Gastroesophageal sphincter (tissue), 3 donors: ENCODE measurements at regions not wholly inside any gene's neighbourhood (a gene's known extent, or its start where the extent isn't known, plus 50 kb on each side); places are given as distances from the start of the nearest gene placed in this dataset.

Experiments used
- EP300 ChIP-seq: sonication (generic); formaldehyde crosslinking; IDR thresholded peaks from one replicate; pipeline ENCODE4 v1.6.1; 2017; ENCODE audit warnings: antibody characterized with exemption, mild to moderate bottlenecking
- POLR2A ChIP-seq, 2 donors: fragments of 450-650 bp; IDR thresholded peaks; one replicate each; pipeline ENCODE4 v1.6.1; 2017; ENCODE audit warnings: antibody characterized with exemption in 2 of 2, mild to moderate bottlenecking in 2 of 2, moderate library complexity in 1 of 2
- TF ChIP-seq, protein P1 (sequence below), 4 experiments: fragments of 200-600 bp in 2 of 4; fragments of 450-650 bp in 2 of 4; sonication (generic) in 1 of 4; IDR thresholded peaks; one replicate each; pipeline ENCODE4 v1.5.1; 2017 to 2019; ENCODE audit warnings: antibody characterized with exemption in 4 of 4, mild to moderate bottlenecking in 2 of 4, moderate library complexity in 2 of 4

DNA sequence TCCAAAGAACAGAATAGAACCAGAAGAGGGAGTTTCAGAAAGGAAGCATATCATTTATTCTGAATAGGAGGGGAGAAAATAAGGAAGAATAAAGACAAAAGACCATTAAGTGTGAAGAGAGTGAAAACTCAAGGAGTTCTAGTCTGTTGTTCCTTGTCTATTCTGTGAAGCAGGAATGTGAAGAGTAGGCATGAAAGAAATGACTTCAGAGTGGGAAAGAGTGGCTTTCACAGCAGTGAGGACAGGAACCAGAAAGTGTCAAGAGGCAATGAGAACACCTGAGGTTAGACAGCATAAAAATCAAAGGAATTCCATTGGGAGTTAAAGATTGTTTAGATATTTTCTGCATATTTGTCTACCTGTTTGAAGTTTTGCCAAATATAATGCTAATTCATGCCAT is 768.8 kb upstream of the GRAMD2B start:
- TF ChIP-seq, protein P1, sequence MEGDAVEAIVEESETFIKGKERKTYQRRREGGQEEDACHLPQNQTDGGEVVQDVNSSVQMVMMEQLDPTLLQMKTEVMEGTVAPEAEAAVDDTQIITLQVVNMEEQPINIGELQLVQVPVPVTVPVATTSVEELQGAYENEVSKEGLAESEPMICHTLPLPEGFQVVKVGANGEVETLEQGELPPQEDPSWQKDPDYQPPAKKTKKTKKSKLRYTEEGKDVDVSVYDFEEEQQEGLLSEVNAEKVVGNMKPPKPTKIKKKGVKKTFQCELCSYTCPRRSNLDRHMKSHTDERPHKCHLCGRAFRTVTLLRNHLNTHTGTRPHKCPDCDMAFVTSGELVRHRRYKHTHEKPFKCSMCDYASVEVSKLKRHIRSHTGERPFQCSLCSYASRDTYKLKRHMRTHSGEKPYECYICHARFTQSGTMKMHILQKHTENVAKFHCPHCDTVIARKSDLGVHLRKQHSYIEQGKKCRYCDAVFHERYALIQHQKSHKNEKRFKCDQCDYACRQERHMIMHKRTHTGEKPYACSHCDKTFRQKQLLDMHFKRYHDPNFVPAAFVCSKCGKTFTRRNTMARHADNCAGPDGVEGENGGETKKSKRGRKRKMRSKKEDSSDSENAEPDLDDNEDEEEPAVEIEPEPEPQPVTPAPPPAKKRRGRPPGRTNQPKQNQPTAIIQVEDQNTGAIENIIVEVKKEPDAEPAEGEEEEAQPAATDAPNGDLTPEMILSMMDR (IDR thresholded peaks at IDR 0.05) = no peak
- TF ChIP-seq POLR2A (IDR thresholded peaks at IDR 0.05) (no peak), EP300 (no peak)
